Activated gamma-delta T cell treated with anti-CD3 and anti-CD28 coated beads, Interleukin-2, amount 50 U/mL, for 16 hours (primary cell): ENCODE measurements at regions not wholly inside any gene's neighbourhood (a gene's known extent, or its start where the extent isn't known, plus 50 kb on each side); places are given as distances from the start of the nearest gene placed in this dataset.
"Not testable (repeated sequence)": the region's sequence is repeated elsewhere in the genome, so short reads cannot be mapped to it uniquely, and the experiment has no call there.

Experiments used
- DNase-seq: peaks from one replicate; pipeline ENCODE4 v3.0.0-alpha.2; 2020; ENCODE audit warnings: low read depth

GRCh38 chr3:112765531-112765930 is 81.1 kb downstream of the CD200R1L start:
- no peak for DNase-seq

DNA sequence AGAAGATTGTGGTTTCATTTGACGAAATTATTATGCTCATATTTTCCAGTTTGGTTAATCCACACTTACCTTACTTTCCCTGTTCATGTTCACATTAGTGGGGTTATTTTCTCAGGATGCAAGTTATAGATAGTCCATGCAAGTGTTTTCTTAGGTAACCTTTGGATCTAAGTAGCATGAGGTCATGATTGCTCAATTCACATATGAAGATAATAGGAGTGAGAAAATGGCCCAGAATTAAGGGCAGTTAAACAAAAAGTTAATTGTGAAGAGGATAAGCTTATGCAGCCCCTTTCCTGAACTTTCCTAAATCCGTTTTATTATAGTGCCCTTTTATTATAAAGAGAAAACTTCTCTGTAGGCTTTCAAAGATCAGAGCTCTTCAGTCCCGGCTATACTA is 83.4 kb downstream of the CD200R1L start:
- no peak for DNase-seq

- no peak for DNase-seq
These were observed 85.5 kb downstream of the CD200R1L start for GRCh38 chr3:112761062-112761638.

DNA sequence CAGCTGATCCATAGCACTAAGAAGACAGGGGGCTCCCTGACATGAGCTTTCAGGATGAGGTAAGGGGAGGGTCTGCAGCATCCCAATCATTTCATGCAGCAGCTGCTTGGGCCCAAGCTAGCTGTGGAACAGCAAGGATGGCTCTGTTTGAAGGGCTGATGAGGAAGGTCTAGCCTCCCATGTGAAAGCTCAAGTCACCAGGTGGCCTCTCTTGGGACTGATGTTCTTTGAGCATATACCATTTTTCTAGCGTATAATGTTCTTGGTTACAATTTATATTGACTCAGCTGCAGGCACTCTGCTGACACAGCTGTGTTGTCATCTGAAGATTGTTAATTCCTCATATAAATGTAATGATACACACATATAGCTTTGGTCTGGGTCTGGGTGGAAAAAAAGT is 87.0 kb downstream of the CD200R1L start:
- no peak for DNase-seq

DNA sequence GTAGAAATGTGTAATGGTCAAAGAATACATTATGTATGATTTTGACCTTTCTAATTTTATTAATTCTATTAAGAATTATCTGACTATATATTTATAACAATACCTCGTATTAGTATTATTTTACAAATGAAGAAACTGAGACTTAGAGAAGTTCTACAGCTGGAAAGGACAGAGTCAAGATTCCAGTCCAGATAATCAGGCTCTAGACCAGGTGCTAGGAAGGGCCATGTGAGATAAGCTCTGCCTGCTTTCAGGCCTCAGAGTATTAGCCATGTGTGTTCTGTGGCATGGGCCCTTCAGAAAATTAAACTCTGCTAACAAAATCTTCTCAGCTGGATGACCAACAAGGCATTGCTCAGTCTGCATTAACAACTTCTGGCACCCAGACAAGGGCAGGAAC is 87.5 kb downstream of the CD200R1L start:
- no peak for DNase-seq

- DNase-seq, result no peak
These were observed 89.5 kb downstream of the CD200R1L start for GRCh38 chr3:112757197-112757596.

GRCh38 chr3:112755845-112756613 is 90.6 kb downstream of the CD200R1L start:
- no peak for DNase-seq

DNA sequence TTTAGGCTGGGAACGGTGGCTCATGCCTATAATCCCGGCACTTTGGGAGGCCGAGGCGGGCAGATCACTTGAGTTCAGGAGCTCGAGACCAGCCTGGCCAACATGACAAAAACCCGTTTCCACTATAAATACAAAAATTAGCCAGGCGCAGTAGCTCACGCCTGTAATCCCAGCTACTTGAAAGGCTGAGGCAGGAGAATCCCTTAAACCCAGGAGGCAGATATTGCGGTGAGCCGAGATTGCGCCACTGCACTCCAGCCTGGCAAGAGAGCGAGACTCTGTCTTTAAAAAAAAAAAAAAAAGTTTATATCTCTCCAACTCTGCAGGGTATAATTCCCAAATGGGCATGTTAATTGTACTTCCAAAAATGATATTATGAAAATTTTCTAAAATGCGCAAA is 91.6 kb downstream of the CD200R1L start:
- DNase-seq, result not testable (repeated sequence)

- DNase-seq, result no peak
These were observed 94.8 kb downstream of the CD200R1L start for GRCh38 chr3:112751564-112752512.

DNA sequence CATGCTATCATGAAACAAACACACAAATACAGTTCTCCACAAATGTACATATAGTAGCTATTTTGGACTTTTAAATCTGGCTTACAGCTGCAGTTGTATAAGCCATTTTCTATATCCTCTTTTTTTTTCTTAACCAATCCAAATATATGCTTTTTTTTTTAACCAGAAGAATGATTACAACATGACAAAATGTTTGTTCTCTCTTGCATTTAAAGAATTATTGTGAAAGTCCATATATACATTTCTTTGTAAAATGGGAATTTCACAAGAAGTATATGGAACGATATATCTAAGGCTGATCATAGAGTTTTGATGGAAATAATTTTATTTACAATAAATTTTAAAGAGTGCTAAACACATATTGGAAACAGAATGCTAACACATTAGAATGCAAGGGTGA is 95.6 kb downstream of the CD200R1L start:
- DNase-seq, result no peak

DNA sequence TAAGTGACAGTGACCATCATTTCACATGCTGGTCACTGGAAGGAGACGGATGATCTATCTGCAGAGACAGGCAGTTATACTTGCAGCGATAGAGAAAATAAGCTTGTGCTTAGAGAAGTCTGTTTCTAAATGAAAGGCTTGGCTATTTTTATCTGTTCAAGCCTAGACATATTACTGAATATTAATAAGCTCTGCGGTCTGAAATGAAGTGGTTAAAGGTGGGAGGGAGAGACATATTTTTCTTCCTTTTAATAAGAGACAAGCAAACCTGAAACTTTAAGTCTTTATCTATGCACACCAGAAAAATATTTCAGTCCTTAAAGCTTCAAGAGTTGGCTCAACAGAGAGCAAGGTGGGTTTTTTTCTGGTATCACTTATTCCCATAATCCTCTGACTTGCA is 99.0 kb downstream of the CD200R1L start:
- DNase-seq, result no peak

GRCh38 chr3:112746675-112747280 is 99.9 kb downstream of the CD200R1L start:
- no peak for DNase-seq

GRCh38 chr3:112745567-112746248 is 101.0 kb downstream of the CD200R1L start:
- DNase-seq, result no peak

DNA sequence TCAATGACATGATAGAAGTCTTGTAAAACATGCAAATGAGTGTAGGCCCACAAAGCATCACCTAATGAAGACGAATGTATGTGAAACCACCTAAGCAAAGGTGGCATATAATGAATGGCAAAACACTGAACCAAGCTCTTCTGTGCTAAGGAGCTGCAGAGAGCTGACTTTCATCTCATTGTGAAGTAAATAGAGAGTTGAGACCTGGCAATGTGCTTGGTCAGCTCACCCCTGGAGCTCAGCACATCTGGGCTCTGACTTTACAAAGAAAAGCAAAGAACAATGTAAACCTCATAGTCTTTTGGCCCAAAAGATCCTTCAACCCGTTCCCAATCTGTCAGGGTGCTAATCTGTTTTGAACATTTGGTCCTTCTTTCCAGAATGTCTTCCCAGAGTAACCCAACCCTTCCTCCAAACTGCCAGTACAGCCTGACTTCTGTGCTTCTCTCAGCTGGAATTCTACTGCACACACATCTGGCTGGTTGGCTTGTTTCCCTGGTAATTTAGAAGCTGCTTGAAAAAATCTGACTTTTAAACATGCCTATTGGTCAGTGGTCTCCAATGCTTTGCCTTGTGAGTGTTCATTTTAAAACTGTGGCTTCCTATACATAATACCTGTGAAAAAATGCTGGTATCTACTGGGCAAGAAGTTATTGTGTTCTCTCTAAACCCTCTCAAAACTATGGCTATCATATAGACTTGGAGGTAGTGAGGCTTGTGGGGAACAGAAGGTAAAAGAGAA is 101.7 kb downstream of the CD200R1L start:
- no peak for DNase-seq

- DNase-seq, result no peak
These were observed 102.6 kb downstream of the CD200R1L start for GRCh38 chr3:112744106-112744505.

- no peak for DNase-seq
These were observed 102.0 kb upstream of the CCDC80 start for GRCh38 chr3:112742934-112743333.

DNA sequence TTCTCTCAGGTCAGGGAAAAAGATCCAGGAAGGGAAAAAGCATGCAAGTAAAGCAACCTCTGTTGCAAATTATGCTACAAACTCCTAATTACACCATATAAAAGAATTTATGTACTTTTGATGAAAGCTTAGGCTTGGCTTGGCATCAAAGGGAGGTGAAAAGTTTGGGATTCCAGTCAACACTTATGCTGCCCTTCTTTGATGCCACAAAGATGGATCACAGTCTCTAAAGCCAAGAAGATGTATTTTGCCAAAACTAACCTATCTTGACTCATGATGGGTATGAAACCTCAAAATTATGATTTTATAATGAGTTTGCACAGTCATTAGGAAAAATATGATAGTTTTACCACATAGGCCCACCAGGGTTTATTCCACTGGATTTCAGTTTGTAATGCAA is 101.0 kb upstream of the CCDC80 start:
- DNase-seq, result no peak

DNA sequence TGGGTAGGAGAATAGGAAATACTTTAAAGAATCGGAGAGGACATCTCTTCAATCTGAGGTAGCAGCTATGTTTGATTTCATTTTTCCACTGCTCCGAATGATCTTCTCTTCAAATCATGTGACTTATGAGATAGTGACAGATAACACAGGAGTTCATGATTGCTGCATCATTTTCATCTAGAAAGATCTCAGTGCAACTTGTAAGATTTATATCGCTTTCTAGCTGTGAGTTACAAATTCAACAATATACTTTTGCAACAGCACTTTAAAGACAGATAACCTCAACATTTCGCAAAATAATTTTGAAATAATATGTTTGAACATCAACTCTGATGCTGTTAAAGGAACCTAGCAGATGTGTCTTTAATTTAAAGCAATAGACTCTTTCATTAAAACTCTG is 99.9 kb upstream of the CCDC80 start:
- DNase-seq, result no peak

DNA sequence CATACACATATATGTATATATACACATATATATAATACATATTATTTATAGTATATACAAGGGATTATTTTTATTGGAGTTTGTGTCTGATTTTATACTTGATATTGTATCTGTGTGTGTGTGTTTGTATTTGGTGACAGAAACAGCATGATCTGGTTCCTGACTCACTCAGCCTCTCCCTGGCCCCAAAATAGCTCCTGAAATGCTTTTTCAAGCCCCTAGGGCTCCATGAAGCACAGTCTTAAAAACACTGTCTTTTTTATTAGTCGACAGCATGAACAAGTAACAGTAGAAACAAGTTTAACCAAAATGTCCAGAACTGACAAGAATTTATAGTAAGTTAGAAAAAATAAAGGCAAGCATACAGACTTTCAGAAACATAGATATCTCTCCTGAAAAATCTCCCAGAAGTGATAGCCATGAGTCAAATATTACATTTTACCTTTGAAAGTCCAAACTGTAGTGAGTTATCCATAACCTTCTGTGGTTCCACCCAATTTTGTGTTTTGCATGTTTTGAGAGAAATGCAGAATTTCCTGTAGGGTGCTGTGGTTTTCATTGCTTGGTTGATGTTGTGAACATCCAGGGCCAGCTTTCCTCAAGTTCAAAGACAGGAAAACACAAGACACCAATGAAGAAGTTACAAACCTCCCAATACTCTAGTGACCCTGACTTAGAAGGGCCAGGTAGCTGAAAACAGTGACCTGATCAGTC is 98.5 kb upstream of the CCDC80 start:
- DNase-seq, result no peak

DNA sequence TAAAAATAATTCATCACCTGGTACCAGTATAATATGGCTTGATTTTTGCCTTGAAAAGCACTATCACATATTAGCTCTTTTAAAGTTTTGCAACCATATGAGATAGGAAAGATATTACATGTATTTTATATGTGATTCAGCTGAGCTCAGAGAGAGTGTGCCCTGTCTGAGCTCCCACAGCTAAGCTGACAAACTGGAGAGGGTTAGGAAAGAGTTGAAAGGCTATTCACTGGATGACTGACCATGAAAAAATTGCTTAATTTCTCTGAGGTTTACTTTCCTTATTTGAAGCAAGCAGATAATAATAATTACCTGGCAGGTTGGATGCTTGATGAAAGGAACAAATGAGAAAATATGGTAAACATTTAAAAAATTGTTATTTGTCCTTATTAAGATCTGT is 97.4 kb upstream of the CCDC80 start:
- DNase-seq, result no peak
